H1 (cell line): ENCODE measurements at regions not wholly inside any gene's neighbourhood (a gene's known extent, or its start where the extent isn't known, plus 50 kb on each side); places are given as distances from the start of the nearest gene placed in this dataset.

ENCODE experiments used
- CTCF ChIA-PET: fragments of 300-600 bp; sonication (Branson Sonifier 250); formaldehyde crosslinking; loops from one replicate; lab custom pipeline; 2021; ENCODE audit not compliant: partially characterized antibody; lab: Charles Lee
- POLR2A ChIA-PET: fragments of 300-600 bp; sonication (Branson Sonifier 250); formaldehyde crosslinking; loops from one replicate; lab custom pipeline; 2021; ENCODE audit warnings: inconsistent platforms; ENCODE audit not compliant: partially characterized antibody; lab: Charles Lee
- DNase-seq, 2 experiments: peaks; one replicate each; pipeline versions ENCODE4 v3.0.0 to v3.0.0-alpha.2; 2010 to 2022; ENCODE audit warnings: low spot score in 2 of 2, low read depth in 1 of 2, mixed read lengths in 1 of 2
- FAIRE-seq: peaks from 2 replicates; lab custom pipeline; 2011; peaks lifted over from hg19 to GRCh38; lab: Jason Lieb, UNC
- H2AFZ ChIP-seq: 2 replicates; pipeline ENCODE4 v1.8.1; 2012; ENCODE audit warnings: low read length, inconsistent platforms
- H2AK5ac ChIP-seq: 2 replicates; pipeline ENCODE4 v1.6.1; 2013; ENCODE audit warnings: low read depth, low read length
- H2BK120ac ChIP-seq: replicated peaks from 2 replicates; pipeline ENCODE3; 2013; ENCODE audit warnings: low read depth, low read length, inconsistent platforms
- H2BK12ac ChIP-seq: 2 replicates; pipeline ENCODE4 v1.6.1; 2013; ENCODE audit warnings: low read depth, low read length
- H2BK15ac ChIP-seq: 2 replicates; pipeline ENCODE4 v1.6.1; 2013; ENCODE audit warnings: low read length
- H2BK20ac ChIP-seq: 2 replicates; pipeline ENCODE4 v1.6.1; 2013; ENCODE audit warnings: low read length
- H2BK5ac ChIP-seq: 2 replicates; pipeline ENCODE4 v1.6.1; 2013; ENCODE audit warnings: low read depth, low read length
- H3K14ac ChIP-seq: 2 replicates; pipeline ENCODE4 v1.6.1; 2013; ENCODE audit warnings: inconsistent platforms; ENCODE audit not compliant: insufficient read length
- H3K18ac ChIP-seq: 2 replicates; pipeline ENCODE4 v1.6.1; 2013; ENCODE audit warnings: low read length; ENCODE audit errors: extremely low read depth
- H3K23ac ChIP-seq: 2 replicates; pipeline ENCODE4 v1.6.1; 2013; ENCODE audit warnings: inconsistent platforms; ENCODE audit not compliant: insufficient read length
- H3K23me2 ChIP-seq: 2 replicates; pipeline ENCODE4 v1.6.1; 2013; ENCODE audit warnings: low read depth, low read length
- H3K27ac ChIP-seq: 2 replicates; pipeline ENCODE4 v1.6.1; 2011; ENCODE audit warnings: low read depth, low read length, inconsistent platforms
- H3K27me3 ChIP-seq, 4 experiments: replicated peaks in 1 of 4; 1 replicate in 1 of 4; 2 replicates in 3 of 4; pipeline versions ENCODE4 v1.6.1 to v1.8.1; 2011 to 2013; ENCODE audit warnings: low read length in 3 of 4, mild to moderate bottlenecking in 3 of 4, inconsistent platforms in 2 of 4, mixed read lengths in 2 of 4, moderate library complexity in 1 of 4; ENCODE audit not compliant: control insufficient read depth in 3 of 4, insufficient read depth in 3 of 4; ENCODE audit errors: extremely low read depth in 1 of 4
- H3K36me3 ChIP-seq, 4 experiments: 2 replicates each; pipeline versions ENCODE4 v1.6.1 to v1.8.1; 2011 to 2013; ENCODE audit warnings: mild to moderate bottlenecking in 4 of 4, low read length in 3 of 4, moderate library complexity in 2 of 4, control low read depth in 1 of 4, inconsistent platforms in 1 of 4; ENCODE audit not compliant: insufficient read depth in 4 of 4, control insufficient read depth in 2 of 4
- H3K4ac ChIP-seq: replicated peaks from 2 replicates; pipeline ENCODE3; 2013; ENCODE audit warnings: low read length, low read depth, mixed read lengths, inconsistent platforms; ENCODE audit not compliant: insufficient read length
- H3K4me1 ChIP-seq, 4 experiments: replicated peaks in 1 of 4; 1 replicate in 1 of 4; 2 replicates in 3 of 4; pipeline versions ENCODE4 v1.6.1 to v1.8.1; 2011 to 2013; ENCODE audit warnings: low read length in 3 of 4, inconsistent platforms in 2 of 4, mixed read lengths in 1 of 4; ENCODE audit not compliant: insufficient read depth in 4 of 4, control insufficient read depth in 3 of 4
- H3K4me2 ChIP-seq, 2 experiments: 2 replicates each; pipeline versions ENCODE4 v1.6.1 to v1.8.1; 2011 to 2013; ENCODE audit warnings: low read depth in 2 of 2, low read length in 2 of 2, control low read depth in 1 of 2, inconsistent platforms in 1 of 2, mild to moderate bottlenecking in 1 of 2; ENCODE audit not compliant: insufficient read depth in 1 of 2
- H3K4me3 ChIP-seq, 4 experiments: fragments of 200-600, 300-600 bp in 1 of 4; sonication (generic), shearing (Covaris generic), sonication (Bioruptor Twin) in 1 of 4; 2 replicates each; pipeline versions ENCODE4 v1.5.1 to v1.8.1; 2011 to 2016; ENCODE audit warnings: low read length in 4 of 4, low read depth in 3 of 4, control low read depth in 2 of 4, inconsistent platforms in 2 of 4, mild to moderate bottlenecking in 2 of 4, mixed read lengths in 1 of 4, moderate library complexity in 1 of 4; ENCODE audit not compliant: insufficient read depth in 2 of 4; ENCODE audit errors: extremely low read depth in 1 of 4
- H3K56ac ChIP-seq: replicated peaks from 2 replicates; pipeline ENCODE3; 2013; ENCODE audit warnings: low read depth, mild to moderate bottlenecking, mixed read lengths, low read length, inconsistent platforms; ENCODE audit not compliant: insufficient read length
- H3K79me1 ChIP-seq: 2 replicates; pipeline ENCODE4 v1.6.1; 2013; ENCODE audit warnings: low read depth, low read length, control low read depth
- H3K79me2 ChIP-seq, 2 experiments: 2 replicates each; pipeline versions ENCODE4 v1.6.1 to v1.8.1; 2012 to 2013; ENCODE audit warnings: low read length in 2 of 2, mild to moderate bottlenecking in 2 of 2, inconsistent platforms in 1 of 2; ENCODE audit not compliant: insufficient read depth in 2 of 2, control insufficient read depth in 1 of 2
- H3K9ac ChIP-seq, 4 experiments: replicated peaks in 1 of 4; 1 replicate in 1 of 4; 2 replicates in 3 of 4; pipeline versions ENCODE4 v1.6.1 to v1.8.1; 2011 to 2013; ENCODE audit warnings: low read depth in 3 of 4, low read length in 3 of 4, control low read depth in 2 of 4, mild to moderate bottlenecking in 2 of 4, moderate library complexity in 2 of 4, inconsistent platforms in 1 of 4; ENCODE audit errors: extremely low read depth in 1 of 4
- H3K9me3 ChIP-seq, 2 experiments: 2 replicates each; pipeline versions ENCODE4 v1.6.1 to v1.8.1; 2012 to 2013; ENCODE audit warnings: mild to moderate bottlenecking in 2 of 2, moderate library complexity in 2 of 2, control low read depth in 1 of 2, inconsistent platforms in 1 of 2, low read depth in 1 of 2, low read length in 1 of 2, mixed read lengths in 1 of 2; ENCODE audit not compliant: insufficient read depth in 2 of 2
- H4K20me1 ChIP-seq, 2 experiments: replicated peaks in 1 of 2; 2 replicates each; pipeline versions ENCODE3 to v1.8.1; 2011 to 2013; ENCODE audit warnings: inconsistent platforms in 2 of 2, low read length in 2 of 2, mild to moderate bottlenecking in 1 of 2; ENCODE audit not compliant: insufficient read depth in 2 of 2, control insufficient read depth in 1 of 2
- H4K5ac ChIP-seq: 2 replicates; pipeline ENCODE4 v1.6.1; 2013; ENCODE audit warnings: low read length, low read depth, mixed read lengths, inconsistent platforms; ENCODE audit not compliant: insufficient read length
- H4K8ac ChIP-seq: 2 replicates; pipeline ENCODE4 v1.8.0; 2013; ENCODE audit warnings: mild to moderate bottlenecking, moderate library complexity, low read length, inconsistent platforms; ENCODE audit not compliant: insufficient read depth; ENCODE audit errors: extremely low read depth
- H4K91ac ChIP-seq: replicated peaks from 2 replicates; pipeline ENCODE3; 2013; ENCODE audit warnings: low read length, mixed read lengths, inconsistent platforms; ENCODE audit not compliant: insufficient read length
- HDAC6 ChIP-seq: IDR thresholded peaks from one replicate; pipeline ENCODE4 v1.7.1; 2012; ENCODE audit warnings: low read depth, mild to moderate bottlenecking, inconsistent platforms, low read length, moderate library complexity
- POLR2AphosphoS5 ChIP-seq: IDR thresholded peaks from 2 replicates; pipeline ENCODE4 v1.6.1; 2011; ENCODE audit warnings: low read depth, low read length
- RFX5 ChIP-seq: IDR thresholded peaks from 2 replicates; pipeline ENCODE4 v1.6.1; 2011; ENCODE audit warnings: low read depth, low read length, improper control_type of control experiment, borderline replicate concordance
- SIN3A ChIP-seq, 2 experiments: IDR thresholded peaks in 1 of 2; conservative IDR thresholded peaks in 1 of 2; 2 replicates each; pipeline ENCODE4 v1.6.1; 2011 to 2012; ENCODE audit warnings: low read length in 2 of 2, improper control_type of control experiment in 1 of 2, low read depth in 1 of 2, mild to moderate bottlenecking in 1 of 2
- SP1 ChIP-seq: IDR thresholded peaks from 2 replicates; pipeline ENCODE4 v1.6.1; 2011; ENCODE audit warnings: low read depth, low read length
- SRF ChIP-seq: IDR thresholded peaks from 2 replicates; pipeline ENCODE4 v1.6.1; 2011; ENCODE audit warnings: mild to moderate bottlenecking, low read depth, low read length, moderate library complexity
- TCF12 ChIP-seq: IDR thresholded peaks from 2 replicates; pipeline ENCODE4 v1.6.1; 2011; ENCODE audit warnings: low read depth, mild to moderate bottlenecking, low read length
- WGBS, 2 experiments: shearing (Covaris generic) in 1 of 2; methylation state at CpG; one replicate each; pipeline versions ENCODE4 v1.1.6 to v1.1.7; 2013 to 2015; ENCODE audit warnings: low lambda C conversion rate in 2 of 2, mixed read lengths in 2 of 2, inconsistent platforms in 1 of 2, low coverage in 1 of 2, missing lambda C conversion rate in 1 of 2; ENCODE audit not compliant: insufficient replicate concordance in 2 of 2, insufficient coverage in 1 of 2, insufficient read length in 1 of 2; ENCODE audit errors: extremely low coverage in 1 of 2, missing lambda C conversion rate in 1 of 2; 5-methylcytosine and 5-hydroxymethylcytosine counted together

- Histone ChIP-seq H3K36me3 (no peaks in the 10 kb centered on the region), H2BK120ac (no peak overlapping the region), H2AFZ (no peak overlapping the region), H3K9ac (no peak overlapping the region), H2BK15ac (no peak overlapping the region), H3K23me2 (no peaks in the 10 kb centered on the region), H3K14ac (no peak overlapping the region), H2AK5ac (no peak overlapping the region), H3K18ac (no peak overlapping the region), H2BK20ac (no peak overlapping the region), H3K27ac (no peak overlapping the region), H3K27me3 (no peaks in the 10 kb centered on the region), H2BK5ac (no peak overlapping the region), H4K91ac (no peak overlapping the region), H4K5ac (no peak overlapping the region), H3K56ac (no peak overlapping the region), H3K79me2 (no peaks in the 10 kb centered on the region), H3K4ac (no peak overlapping the region), H3K79me1 (no peaks in the 10 kb centered on the region), H3K4me2 (no peak overlapping the region), H3K4me3 (no peak overlapping the region), H3K9me3 (no peaks in the 10 kb centered on the region), H4K8ac (no peak overlapping the region), H3K4me1 (no peaks in the 10 kb centered on the region), H3K23ac (no peak overlapping the region), H4K20me1 (no peaks in the 10 kb centered on the region), H2BK12ac (no peak overlapping the region)
- POLR2A ChIA-PET: no interaction called here
- CTCF ChIA-PET: interaction anchor here (0.8 kb wide), 1 partner anchor 13 kb away, joined by 3 read pairs; no protein-coding TSS in a partner anchor
- TF ChIP-seq HDAC6 (no peak), SP1 (no peak), RFX5 (no peak), TCF12 (no peak), SRF (no peak), SIN3A (conservative IDR thresholded peaks at IDR 0.05 in 1 of 2, IDR thresholded peaks at IDR 0.05 in 1 of 2; ENCODE audit: low read depth in 1 of 2, low read length in 2 of 2) (no peak), POLR2AphosphoS5 (no peak)
- DNase-seq (no peak), FAIRE-seq (no peak)
- WGBS, 2 experiments: 88% methylated on average over 1 of the region's 1 CpG; no CpG with 5 or more reads in 1 of the 2 experiments
Observed at GRCh38 chr15:35768949-35769348, 223.0 kb upstream of the DPH6 start.
